Testis (tissue), 2 donors: ENCODE measurements at regions not wholly inside any gene's neighbourhood (a gene's known extent, or its start where the extent isn't known, plus 50 kb on each side); places are given as distances from the start of the nearest gene placed in this dataset.

Source experiments
- POLR2A ChIP-seq: fragments of 450-650 bp; IDR thresholded peaks from one replicate; pipeline ENCODE4 v1.6.1; 2017; ENCODE audit warnings: antibody characterized with exemption, mild to moderate bottlenecking, moderate library complexity
- TF ChIP-seq, protein P1 (sequence below), 3 experiments: fragments of 450-650 bp in 2 of 3; fragments of 200-600 bp in 1 of 3; sonication (generic) in 1 of 3; IDR thresholded peaks; one replicate each; pipeline ENCODE4 v1.5.1; 2016 to 2019; ENCODE audit warnings: antibody characterized with exemption in 3 of 3, mild to moderate bottlenecking in 2 of 3, moderate library complexity in 1 of 3

DNA sequence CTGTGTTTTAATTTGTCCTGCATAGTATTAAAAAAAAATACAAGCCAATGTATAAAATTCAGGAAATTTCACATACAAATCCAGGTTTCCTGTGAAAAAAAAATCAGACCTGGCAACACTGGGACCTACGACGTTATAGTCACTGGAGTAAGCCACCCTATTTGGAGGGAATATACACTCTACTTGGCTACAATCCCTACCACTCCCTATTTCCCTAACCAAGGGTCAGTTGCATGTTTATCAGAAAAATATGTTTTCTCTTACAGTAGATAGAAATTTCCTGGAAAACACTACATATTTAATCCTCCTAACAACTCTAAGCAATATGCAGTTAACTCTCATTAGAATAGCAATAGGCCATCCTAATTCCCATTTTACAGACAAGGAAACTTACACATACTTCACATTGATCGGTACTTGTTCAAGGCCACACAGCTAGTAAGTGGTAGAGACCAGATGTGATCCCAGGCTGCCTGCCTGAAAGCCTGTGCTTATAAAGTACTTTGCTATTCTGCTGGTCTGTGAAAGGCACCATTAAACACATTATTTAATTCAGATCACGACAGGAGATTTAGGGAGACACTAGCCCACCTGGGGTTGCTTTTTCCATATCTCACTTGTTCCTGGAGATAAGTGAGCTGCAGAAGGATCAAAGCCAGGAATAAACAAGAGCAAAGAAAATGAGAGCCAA is 70.8 kb downstream of the MFAP3 start:
- no peak for TF ChIP-seq POLR2A
- TF ChIP-seq, protein P1, sequence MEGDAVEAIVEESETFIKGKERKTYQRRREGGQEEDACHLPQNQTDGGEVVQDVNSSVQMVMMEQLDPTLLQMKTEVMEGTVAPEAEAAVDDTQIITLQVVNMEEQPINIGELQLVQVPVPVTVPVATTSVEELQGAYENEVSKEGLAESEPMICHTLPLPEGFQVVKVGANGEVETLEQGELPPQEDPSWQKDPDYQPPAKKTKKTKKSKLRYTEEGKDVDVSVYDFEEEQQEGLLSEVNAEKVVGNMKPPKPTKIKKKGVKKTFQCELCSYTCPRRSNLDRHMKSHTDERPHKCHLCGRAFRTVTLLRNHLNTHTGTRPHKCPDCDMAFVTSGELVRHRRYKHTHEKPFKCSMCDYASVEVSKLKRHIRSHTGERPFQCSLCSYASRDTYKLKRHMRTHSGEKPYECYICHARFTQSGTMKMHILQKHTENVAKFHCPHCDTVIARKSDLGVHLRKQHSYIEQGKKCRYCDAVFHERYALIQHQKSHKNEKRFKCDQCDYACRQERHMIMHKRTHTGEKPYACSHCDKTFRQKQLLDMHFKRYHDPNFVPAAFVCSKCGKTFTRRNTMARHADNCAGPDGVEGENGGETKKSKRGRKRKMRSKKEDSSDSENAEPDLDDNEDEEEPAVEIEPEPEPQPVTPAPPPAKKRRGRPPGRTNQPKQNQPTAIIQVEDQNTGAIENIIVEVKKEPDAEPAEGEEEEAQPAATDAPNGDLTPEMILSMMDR (IDR thresholded peaks at IDR 0.05): no peak
